ENCODE measurements at regions not wholly inside any gene's neighbourhood (a gene's known extent, or its start where the extent isn't known, plus 50 kb on each side); places are given as distances from the start of the nearest gene placed in this dataset.

- Histone ChIP-seq H3K79me2 (no peaks in the 10 kb centered on the region), H3K4me2 (no peak overlapping the region), H3K9me2 (replicated peaks; ENCODE audit: insufficient read depth) (no peaks in the 10 kb centered on the region), H3K4me3 (no peak overlapping the region), H4K20me1 (ENCODE audit: insufficient read depth, poor library complexity, severe bottlenecking) (no peaks in the 10 kb centered on the region), H3K4me1 (ENCODE audit: insufficient read depth) (no peaks in the 10 kb centered on the region), H3K36me3 (replicated peaks; ENCODE audit: insufficient read depth, low read depth) (no peaks in the 10 kb centered on the region), H2AFZ (no peak overlapping the region), H3K27ac (no peak overlapping the region), H3K27me3 (no peaks in the 10 kb centered on the region), H3K9me3 (ENCODE audit: low read depth) (no peaks in the 10 kb centered on the region)
- 86% methylated on average over 1 of the region's 1 CpG for WGBS (ENCODE audit: low lambda C conversion rate, missing lambda C conversion rate)
- TF ChIP-seq EZH2 (IDR thresholded peaks at IDR 0.05; ENCODE audit: borderline replicate concordance) = no peak
- no peak for TF ChIP-seq CTCF (IDR thresholded peaks at IDR 0.05; ENCODE audit: poor library complexity)
- no peak for TF ChIP-seq EZH2phosphoT487 (IDR thresholded peaks at IDR 0.05; ENCODE audit: low read depth, severe bottlenecking, unreplicated experiment)
- DNase-seq (ENCODE audit: low spot score) = no peak
Measured at GRCh38 chr12:61796846-61797245, 463.4 kb upstream of the USP15 start.

DNA sequence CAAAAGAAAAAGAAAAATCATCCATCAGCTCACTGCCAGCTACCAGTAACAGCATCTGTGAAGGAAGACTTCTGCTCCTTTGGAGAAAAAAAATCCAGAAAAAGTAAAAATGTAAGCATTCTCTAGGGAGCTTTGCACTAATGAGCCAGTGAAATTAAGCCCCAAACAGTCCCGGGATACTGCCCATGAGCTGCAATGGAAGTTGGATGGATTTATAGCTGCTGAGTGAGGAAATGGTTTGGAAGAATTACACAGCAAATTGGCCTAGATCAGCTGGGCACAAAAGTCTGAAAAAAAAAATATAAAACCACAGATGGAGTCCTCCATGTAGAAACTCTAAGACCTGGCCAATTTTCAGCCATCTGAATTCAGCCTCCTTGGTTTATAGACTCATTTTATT lies 462.9 kb upstream of the USP15 start:
- TF ChIP-seq CTCF (IDR thresholded peaks at IDR 0.05; ENCODE audit: poor library complexity) (no peak), EZH2phosphoT487 (IDR thresholded peaks at IDR 0.05; ENCODE audit: low read depth, severe bottlenecking, unreplicated experiment) (no peak), EZH2 (IDR thresholded peaks at IDR 0.05; ENCODE audit: borderline replicate concordance) (no peak)
- no peak overlapping the region for H3K4me2 ChIP-seq
- 67% methylated on average over 1 of the region's 1 CpG for WGBS (ENCODE audit: low lambda C conversion rate, missing lambda C conversion rate)

GRCh38 chr12:61798778-61799177 lies 461.4 kb upstream of the USP15 start:
- H3K4me3 ChIP-seq = no peak overlapping the region
- no peaks in the 10 kb centered on the region for H3K4me1 ChIP-seq (ENCODE audit: insufficient read depth)
- no peaks in the 10 kb centered on the region for H3K79me2 ChIP-seq
- H3K9me3 ChIP-seq (ENCODE audit: low read depth) = no peaks in the 10 kb centered on the region
- H4K20me1 ChIP-seq (ENCODE audit: insufficient read depth, poor library complexity, severe bottlenecking) = no peaks in the 10 kb centered on the region
- no peak overlapping the region for H2AFZ ChIP-seq
- DNase-seq (ENCODE audit: low spot score) = no peak
- no peak overlapping the region for H3K27ac ChIP-seq
- TF ChIP-seq CTCF (IDR thresholded peaks at IDR 0.05; ENCODE audit: poor library complexity) = no peak
- TF ChIP-seq EZH2 (IDR thresholded peaks at IDR 0.05; ENCODE audit: borderline replicate concordance) = no peak
- TF ChIP-seq EZH2phosphoT487 (IDR thresholded peaks at IDR 0.05; ENCODE audit: low read depth, severe bottlenecking, unreplicated experiment) = no peak
- no peaks in the 10 kb centered on the region for H3K36me3 ChIP-seq (replicated peaks; ENCODE audit: insufficient read depth, low read depth)
- H3K27me3 ChIP-seq = no peaks in the 10 kb centered on the region
- H3K4me2 ChIP-seq = no peak overlapping the region
- no peaks in the 10 kb centered on the region for H3K9me2 ChIP-seq (replicated peaks; ENCODE audit: insufficient read depth)

More for the DNA sequence above, 462.9 kb upstream of the USP15 start:
- Histone ChIP-seq H3K36me3 (replicated peaks; ENCODE audit: insufficient read depth, low read depth) (no peaks in the 10 kb centered on the region), H3K27ac (no peak overlapping the region), H3K9me3 (ENCODE audit: low read depth) (no peaks in the 10 kb centered on the region), H3K9me2 (replicated peaks; ENCODE audit: insufficient read depth) (no peaks in the 10 kb centered on the region), H2AFZ (no peak overlapping the region), H3K4me3 (no peak overlapping the region), H3K79me2 (no peaks in the 10 kb centered on the region), H4K20me1 (ENCODE audit: insufficient read depth, poor library complexity, severe bottlenecking) (no peaks in the 10 kb centered on the region), H3K4me1 (ENCODE audit: insufficient read depth) (no peaks in the 10 kb centered on the region), H3K27me3 (no peaks in the 10 kb centered on the region)
- no peak for DNase-seq (ENCODE audit: low spot score)

GRCh38 chr12:61804301-61804700 lies 455.9 kb upstream of the USP15 start:
- no peak for DNase-seq (ENCODE audit: low spot score)
- no peak overlapping the region for H3K4me3 ChIP-seq
- H3K4me2 ChIP-seq = no peak overlapping the region
- no peaks in the 10 kb centered on the region for H3K27me3 ChIP-seq
- no peak overlapping the region for H3K27ac ChIP-seq
- no peaks in the 10 kb centered on the region for H3K9me3 ChIP-seq (ENCODE audit: low read depth)
- H3K79me2 ChIP-seq = no peaks in the 10 kb centered on the region
- no peaks in the 10 kb centered on the region for H3K9me2 ChIP-seq (replicated peaks; ENCODE audit: insufficient read depth)
- H3K4me1 ChIP-seq (ENCODE audit: insufficient read depth) = no peaks in the 10 kb centered on the region
- TF ChIP-seq CTCF (IDR thresholded peaks at IDR 0.05; ENCODE audit: poor library complexity) = no peak
- no peaks in the 10 kb centered on the region for H4K20me1 ChIP-seq (ENCODE audit: insufficient read depth, poor library complexity, severe bottlenecking)
- no peak overlapping the region for H2AFZ ChIP-seq
- H3K36me3 ChIP-seq (replicated peaks; ENCODE audit: insufficient read depth, low read depth) = no peaks in the 10 kb centered on the region

Measured in hepatocyte (in vitro differentiated cells).